Motor neuron (in vitro differentiated cells): ENCODE measurements at regions not wholly inside any gene's neighbourhood (a gene's known extent, or its start where the extent isn't known, plus 50 kb on each side); places are given as distances from the start of the nearest gene placed in this dataset.

ENCODE experiments used
- ATAC-seq, 8 experiments: fragments of 200-7000 bp; cut with Tn5 transposase; replicated peaks in 6 of 8; 2 replicates each; pipeline ENCODE4 v1.8.0; 2021; ENCODE audit warnings: mild to moderate bottlenecking in 8 of 8, moderate library complexity in 8 of 8
- H3K27ac ChIP-seq, 2 donors: fragments of 250-450 bp; sonication (Bioruptor Pico); 2 replicates each; pipeline ENCODE4 v1.9.0; 2021; ENCODE audit warnings: antibody characterized with exemption in 2 of 2, mild to moderate bottlenecking in 2 of 2, moderate library complexity in 1 of 2
- H3K4me1 ChIP-seq, 2 donors: fragments of 250-450 bp; sonication (Bioruptor Pico); replicated peaks in 1 of 2; 2 replicates each; pipeline ENCODE4 v1.6.1; 2021; ENCODE audit warnings: antibody characterized with exemption in 2 of 2, mild to moderate bottlenecking in 2 of 2, moderate library complexity in 1 of 2
- H3K4me3 ChIP-seq, 5 donors: fragments of 250-450 bp; sonication (Bioruptor Pico); 2 replicates each; pipeline ENCODE4 v1.9.0; 2021; ENCODE audit warnings: antibody characterized with exemption in 5 of 5, mild to moderate bottlenecking in 5 of 5, moderate library complexity in 4 of 5
- WGBS, 10 experiments: fragments of 450-650 bp; shearing (Covaris generic); methylation state at CpG; one replicate each; pipeline ENCODE4 v1.0.0; 2022; 5-methylcytosine and 5-hydroxymethylcytosine counted together
- in situ Hi-C, 9 experiments: fragments of 400-800 bp; cut with MboI; loops; one replicate each; pipeline ENCODE4 v1.15.0; 2021; ENCODE audit warnings: low sequenced_read_pairs in 9 of 9, low pct_unique_long_range_greater_than_20kb in 2 of 9; ENCODE audit not compliant: unreplicated experiment in 9 of 9

GRCh38 chr5:171629628-171630349, 155.8 kb upstream of the SMIM23 start:
- in situ Hi-C loops = no loop called here
- 10 to 50% (median 27%) methylated on average over 2 to 18 of the region's 28 CpGs; no CpG with 5 or more reads in 6 of the 10 experiments for WGBS, 10 experiments
- ATAC-seq = peak; percentile 87 to 99 (median 98)
- Histone ChIP-seq H3K4me1 (peaks cover 11 to 12% of the 10 kb centered on the region in 2 donors), H3K4me3 (no peak overlapping the region), H3K27ac (no peak overlapping the region)

GRCh38 chr5:171630350-171631065, 155.1 kb upstream of the SMIM23 start:
- in situ Hi-C loops = no loop called here
- ATAC-seq = peak in 2 of 8 experiments; percentile 3 to 16
- 13 to 90% (median 44%) methylated on average over 1 to 9 of the region's 11 CpGs; no CpG with 5 or more reads in 1 of the 10 experiments for WGBS, 10 experiments
- H3K27ac ChIP-seq = no peak overlapping the region
- H3K4me3 ChIP-seq = no peak overlapping the region
- H3K4me1 ChIP-seq = peaks cover 11 to 12% of the 10 kb centered on the region in 2 donors

DNA sequence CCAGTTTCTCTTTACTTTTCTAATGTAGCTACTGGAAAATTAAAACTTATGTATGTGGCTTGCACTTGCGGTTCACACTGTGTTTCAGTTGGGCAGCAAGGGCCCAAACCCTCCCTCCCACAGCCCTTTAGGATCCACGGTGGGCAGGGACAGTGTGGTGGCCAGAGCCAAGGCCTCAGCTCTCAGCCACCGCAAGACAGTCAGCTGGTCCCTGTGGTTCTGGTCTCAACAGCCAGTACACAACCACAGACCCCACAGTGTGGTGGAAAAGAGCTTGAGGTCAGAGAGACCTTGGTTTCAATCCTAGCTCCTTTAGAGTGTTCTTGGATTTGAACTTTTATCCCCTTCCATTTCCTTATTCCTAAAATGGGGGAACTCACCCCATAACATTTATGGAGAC, 153.0 kb upstream of the SMIM23 start:
- H3K4me1 ChIP-seq = peaks cover 11 to 12% of the 10 kb centered on the region in 2 donors
- H3K27ac ChIP-seq = no peak overlapping the region
- in situ Hi-C loops = no loop called here
- ATAC-seq = no peak
- H3K4me3 ChIP-seq = no peak overlapping the region
- WGBS, 10 experiments = 69 to 100% (median 93%) methylated on average over 1 to 3 of the region's 3 CpGs; no CpG with 5 or more reads in 4 of the 10 experiments

DNA sequence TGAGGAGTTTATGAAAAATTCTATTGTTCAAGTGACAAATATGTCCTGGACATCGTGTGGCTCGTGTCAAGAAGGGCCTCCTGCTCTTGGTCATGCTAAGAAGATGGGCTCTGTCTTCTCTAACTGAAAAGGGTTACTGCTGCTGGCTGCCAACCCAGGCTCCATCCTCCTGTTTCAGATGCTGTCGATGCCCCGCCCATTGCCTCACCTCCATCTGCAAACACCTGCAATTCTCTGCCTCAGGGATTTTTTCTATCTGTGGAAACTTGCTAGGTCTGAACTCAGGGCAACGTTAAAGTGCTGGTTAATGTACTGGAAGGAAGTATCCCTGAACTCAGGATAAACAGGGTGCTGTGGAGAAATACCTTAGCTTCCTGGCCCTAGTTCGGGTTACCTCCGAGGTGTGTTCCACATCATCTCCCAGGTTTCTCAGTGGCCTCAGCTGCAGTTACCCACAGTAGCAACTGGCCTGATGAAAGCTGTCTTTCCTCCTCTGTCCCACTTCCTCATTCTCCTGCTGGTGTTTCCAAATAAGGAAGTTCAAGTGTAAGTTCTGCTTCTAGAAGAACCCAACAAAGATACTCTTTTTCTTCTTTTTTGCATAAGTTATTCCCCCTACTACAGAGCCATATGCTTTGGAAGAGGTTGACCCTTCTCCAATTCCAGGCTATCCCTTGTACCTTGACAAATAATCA, 151.7 kb upstream of the SMIM23 start:
- peaks cover 11 to 12% of the 10 kb centered on the region in 2 donors for H3K4me1 ChIP-seq
- in situ Hi-C loops = no loop called here
- H3K27ac ChIP-seq = no peak overlapping the region
- 49 to 90% (median 79%) methylated on average over 1 to 7 of the region's 7 CpGs; no CpG with 5 or more reads in 1 of the 10 experiments for WGBS, 10 experiments
- H3K4me3 ChIP-seq = no peak overlapping the region
- no peak for ATAC-seq

- Histone ChIP-seq H3K4me1 (peaks cover 11 to 12% of the 10 kb centered on the region in 2 donors), H3K4me3 (no peak overlapping the region), H3K27ac (no peak overlapping the region)
- no peak for ATAC-seq
- in situ Hi-C loops = no loop called here
These were observed 151.1 kb upstream of the SMIM23 start for GRCh38 chr5:171634511-171634910.

- in situ Hi-C loops = no loop called here
- no peak for ATAC-seq
- WGBS, 10 experiments = 0 to 100% (median 86%) methylated on average over 1 to 2 of the region's 2 CpGs; no CpG with 5 or more reads in 3 of the 10 experiments
- H3K4me1 ChIP-seq = peaks cover 12 to 13% of the 10 kb centered on the region in 2 donors
- no peak overlapping the region for H3K27ac ChIP-seq
- no peak overlapping the region for H3K4me3 ChIP-seq
These were observed 150.6 kb upstream of the SMIM23 start for GRCh38 chr5:171635028-171635427.

DNA sequence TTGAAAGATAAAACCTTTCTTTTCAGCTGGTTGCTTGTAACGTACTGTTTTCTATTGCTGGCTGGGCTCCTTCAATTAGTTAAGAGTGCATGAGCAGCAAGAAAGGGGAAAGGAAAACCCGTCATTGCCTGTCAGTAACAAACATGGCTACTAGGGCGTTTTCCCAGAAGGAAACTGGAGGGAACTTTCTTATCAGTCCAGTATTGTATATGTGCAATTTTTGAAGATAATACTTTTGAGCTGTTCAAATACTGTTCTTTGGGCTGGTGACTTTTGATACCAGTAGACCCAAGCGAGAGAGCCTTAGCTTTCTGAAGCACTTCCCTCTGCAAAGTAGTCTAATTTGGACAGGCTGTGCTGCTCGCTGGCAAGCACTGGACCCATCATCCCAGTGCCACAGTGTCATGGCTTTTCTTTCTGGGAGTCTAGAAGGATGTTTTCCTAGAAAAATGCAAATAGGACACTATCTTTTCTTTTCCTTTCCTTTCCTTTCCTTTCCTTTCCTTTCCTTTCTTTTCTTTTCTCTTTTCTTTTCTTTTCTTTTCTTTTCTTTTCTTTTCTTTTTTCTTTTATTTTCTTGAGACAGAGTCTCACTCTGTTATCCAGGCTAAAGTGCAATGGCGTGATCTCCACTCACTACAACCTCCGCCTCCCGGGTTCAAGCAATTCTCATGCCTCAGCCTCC, 149.9 kb upstream of the SMIM23 start:
- 51 to 100% (median 65%) methylated on average over 2 to 8 of the region's 8 CpGs for WGBS, 10 experiments
- in situ Hi-C loops = no loop called here
- Histone ChIP-seq H3K4me1 (peaks cover 8 to 12% of the 10 kb centered on the region in 2 donors), H3K4me3 (no peak overlapping the region), H3K27ac (no peak overlapping the region)
- ATAC-seq = no peak

GRCh38 chr5:171637811-171638210, 147.8 kb upstream of the SMIM23 start:
- ATAC-seq = no peak
- Histone ChIP-seq H3K4me3 (no peak overlapping the region), H3K4me1 (peaks cover 7 to 9% of the 10 kb centered on the region in 2 donors), H3K27ac (no peak overlapping the region)
- WGBS, 10 experiments = 30 to 100% (median 57%) methylated on average over 1 of the region's 1 CpG; no CpG with 5 or more reads in 3 of the 10 experiments
- in situ Hi-C loops = no loop called here

DNA sequence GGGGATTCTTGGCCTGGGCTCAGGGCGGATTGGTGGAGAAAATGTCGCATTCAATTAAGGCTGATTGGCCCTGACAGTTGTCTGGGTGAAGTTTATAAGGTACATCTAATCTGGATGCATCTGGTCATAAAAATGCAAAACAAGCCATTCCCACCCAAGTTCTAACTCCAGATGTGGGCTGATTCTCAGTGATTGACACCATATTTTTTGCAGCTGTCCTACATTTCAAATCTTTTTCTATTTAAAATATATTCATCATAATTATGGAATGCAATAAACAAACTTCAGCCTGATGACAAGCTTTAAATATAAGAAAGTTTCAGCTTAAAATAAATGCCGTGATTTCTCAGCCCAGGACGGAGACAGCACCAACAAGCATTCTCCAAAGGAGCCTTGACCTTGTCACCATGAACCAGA, 146.4 kb upstream of the SMIM23 start:
- 18 to 93% (median 58%) methylated on average over 2 to 4 of the region's 4 CpGs; no CpG with 5 or more reads in 4 of the 10 experiments for WGBS, 10 experiments

DNA sequence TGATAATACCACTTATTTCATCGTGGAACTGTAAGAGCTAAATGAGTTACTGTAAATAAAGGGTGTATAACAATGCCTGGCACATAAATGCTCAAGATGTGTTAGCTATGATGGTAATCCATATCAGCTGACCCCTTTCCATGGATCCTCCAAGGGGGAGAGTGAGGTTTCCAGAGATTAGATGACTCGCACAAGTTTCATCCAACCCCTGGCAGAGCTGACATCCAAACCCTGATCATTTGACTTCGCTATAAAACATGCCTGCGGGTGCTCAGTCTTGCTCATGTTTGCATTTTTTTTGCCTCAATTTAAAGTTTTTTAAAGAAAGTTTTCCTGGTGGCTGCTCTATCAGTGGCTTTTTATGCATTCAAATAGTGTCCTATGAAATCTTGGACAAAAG, 145.7 kb upstream of the SMIM23 start:
- ATAC-seq = no peak
- in situ Hi-C loops = no loop called here
- 30 to 100% (median 87%) methylated on average over 1 to 4 of the region's 4 CpGs; no CpG with 5 or more reads in 2 of the 10 experiments for WGBS, 10 experiments

More for the DNA sequence above, 146.4 kb upstream of the SMIM23 start:
- Histone ChIP-seq H3K4me1 (peaks cover 12 to 16% of the 10 kb centered on the region in 2 donors), H3K4me3 (no peak overlapping the region), H3K27ac (no peak overlapping the region)
- ATAC-seq = peak in 3 of 8 experiments; percentile 33 to 74 (median 65)
- in situ Hi-C loops = no loop called here

GRCh38 chr5:171640480-171640879, 145.1 kb upstream of the SMIM23 start:
- peak in 5 of 8 experiments; percentile 18 to 62 (median 48) for ATAC-seq
- 0 to 50% (median 29%) methylated on average over 1 to 3 of the region's 3 CpGs; no CpG with 5 or more reads in 3 of the 10 experiments for WGBS, 10 experiments
- H3K4me1 ChIP-seq = peaks cover 19 to 23% of the 10 kb centered on the region in 2 donors
- in situ Hi-C loops = no loop called here
- no peak overlapping the region for H3K27ac ChIP-seq
- H3K4me3 ChIP-seq = no peak overlapping the region

More for the DNA sequence above, 145.7 kb upstream of the SMIM23 start:
- peaks cover 17 to 22% of the 10 kb centered on the region in 2 donors for H3K4me1 ChIP-seq
- H3K4me3 ChIP-seq = no peak overlapping the region
- H3K27ac ChIP-seq = no peak overlapping the region

DNA sequence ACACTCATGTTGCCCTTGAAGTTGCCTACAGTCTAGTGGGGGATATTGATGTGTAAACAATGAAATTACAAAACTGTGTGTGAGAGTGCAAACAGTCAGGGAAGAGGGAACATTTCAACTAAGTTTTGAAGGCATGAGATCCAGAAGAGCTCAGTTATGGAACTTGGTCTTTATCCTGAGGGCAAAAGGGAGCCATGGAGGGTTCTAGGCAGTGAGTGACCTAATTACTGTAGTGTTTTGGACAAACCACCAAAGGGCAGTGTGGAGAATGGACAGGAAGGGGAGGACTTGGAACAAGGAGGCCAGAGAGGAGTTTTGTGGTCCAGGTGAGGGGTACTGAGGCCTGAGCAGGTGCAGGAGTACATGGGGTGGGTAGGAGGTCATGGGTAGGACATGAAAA, 143.7 kb upstream of the SMIM23 start:
- in situ Hi-C loops = no loop called here
- Histone ChIP-seq H3K4me3 (no peak overlapping the region), H3K4me1 (peaks cover 33 to 38% of the 10 kb centered on the region in 2 donors), H3K27ac (no peak overlapping the region)
- no peak for ATAC-seq
